ENCODE measurements at regions not wholly inside any gene's neighbourhood (a gene's known extent, or its start where the extent isn't known, plus 50 kb on each side); places are given as distances from the start of the nearest gene placed in this dataset.

GRCh38 chr11:110968348-110969062, 256.3 kb upstream of the ARHGAP20 start:
- TF ChIP-seq CTCF (IDR thresholded peaks at IDR 0.05) (no peak), POLR2A (IDR thresholded peaks at IDR 0.05) (no peak)

Data from thyroid gland (tissue), 4 donors.